Stomach (tissue), 4 donors: ENCODE measurements at regions not wholly inside any gene's neighbourhood (a gene's known extent, or its start where the extent isn't known, plus 50 kb on each side); places are given as distances from the start of the nearest gene placed in this dataset.
"Not testable (repeated sequence)": the region's sequence is repeated elsewhere in the genome, so short reads cannot be mapped to it uniquely, and the experiment has no call there.

Experiments used
- POLR2A ChIP-seq, 4 donors: fragments of 450-650 bp; IDR thresholded peaks; one replicate each; pipeline ENCODE4 v1.6.1; 2016; ENCODE audit warnings: antibody characterized with exemption in 4 of 4, control low read depth in 2 of 4, mild to moderate bottlenecking in 1 of 4, moderate library complexity in 1 of 4
- POLR2AphosphoS5 ChIP-seq, 3 donors: sonication (generic); formaldehyde crosslinking; IDR thresholded peaks; one replicate each; pipeline ENCODE4 v1.6.1; 2016; ENCODE audit warnings: antibody characterized with exemption in 3 of 3
- TF ChIP-seq, protein P1 (sequence below), 7 experiments: fragments of 450-650 bp in 4 of 7; fragments of 200-600 bp in 3 of 7; sonication (generic) in 3 of 7; IDR thresholded peaks; one replicate each; pipeline ENCODE4 v1.5.1; 2016 to 2019; ENCODE audit warnings: antibody characterized with exemption in 7 of 7, control low read depth in 2 of 7, mild to moderate bottlenecking in 1 of 7

DNA sequence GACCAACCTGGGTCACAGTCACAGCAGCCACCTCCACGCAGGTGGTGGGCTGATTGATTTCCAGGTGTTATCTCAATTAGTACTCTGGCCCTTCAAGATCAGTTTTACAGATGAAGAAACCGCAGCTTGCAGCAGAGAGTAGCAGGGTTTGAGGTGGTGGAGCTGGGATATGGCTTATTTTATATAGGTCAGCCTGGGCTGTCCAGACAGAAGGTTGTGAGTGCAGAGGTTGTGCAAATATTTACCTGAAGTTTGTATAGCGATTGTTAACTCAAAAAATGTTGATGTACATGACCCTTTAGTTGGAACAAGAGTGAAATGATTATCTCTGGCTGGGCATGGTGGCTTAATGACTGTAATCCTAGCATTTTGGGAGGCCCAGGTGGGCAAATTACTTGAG lies 179.4 kb upstream of the SPATA31A3 start:
- TF ChIP-seq, protein P1, sequence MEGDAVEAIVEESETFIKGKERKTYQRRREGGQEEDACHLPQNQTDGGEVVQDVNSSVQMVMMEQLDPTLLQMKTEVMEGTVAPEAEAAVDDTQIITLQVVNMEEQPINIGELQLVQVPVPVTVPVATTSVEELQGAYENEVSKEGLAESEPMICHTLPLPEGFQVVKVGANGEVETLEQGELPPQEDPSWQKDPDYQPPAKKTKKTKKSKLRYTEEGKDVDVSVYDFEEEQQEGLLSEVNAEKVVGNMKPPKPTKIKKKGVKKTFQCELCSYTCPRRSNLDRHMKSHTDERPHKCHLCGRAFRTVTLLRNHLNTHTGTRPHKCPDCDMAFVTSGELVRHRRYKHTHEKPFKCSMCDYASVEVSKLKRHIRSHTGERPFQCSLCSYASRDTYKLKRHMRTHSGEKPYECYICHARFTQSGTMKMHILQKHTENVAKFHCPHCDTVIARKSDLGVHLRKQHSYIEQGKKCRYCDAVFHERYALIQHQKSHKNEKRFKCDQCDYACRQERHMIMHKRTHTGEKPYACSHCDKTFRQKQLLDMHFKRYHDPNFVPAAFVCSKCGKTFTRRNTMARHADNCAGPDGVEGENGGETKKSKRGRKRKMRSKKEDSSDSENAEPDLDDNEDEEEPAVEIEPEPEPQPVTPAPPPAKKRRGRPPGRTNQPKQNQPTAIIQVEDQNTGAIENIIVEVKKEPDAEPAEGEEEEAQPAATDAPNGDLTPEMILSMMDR (IDR thresholded peaks at IDR 0.05): not testable (repeated sequence)
- not testable (repeated sequence) for TF ChIP-seq POLR2A, POLR2AphosphoS5 (IDR thresholded peaks at IDR 0.05)
